SK-N-MC (cell line): ENCODE measurements at regions not wholly inside any gene's neighbourhood (a gene's known extent, or its start where the extent isn't known, plus 50 kb on each side); places are given as distances from the start of the nearest gene placed in this dataset.
"Not testable (repeated sequence)": the region's sequence is repeated elsewhere in the genome, so short reads cannot be mapped to it uniquely, and the experiment has no call there.

Experiments used
- DNase-seq: peaks from one replicate; pipeline ENCODE4 v3.0.0-alpha.2; 2011; ENCODE audit warnings: low read depth, low spot score
- H3K27ac ChIP-seq: fragments of 200-600 bp; sonication (generic); 2 replicates; pipeline ENCODE4 v1.5.1; 2016; ENCODE audit warnings: mixed run types
- H3K36me3 ChIP-seq: fragments of 200-600 bp; sonication (generic); 2 replicates; pipeline ENCODE4 v1.6.1; 2017; ENCODE audit warnings: antibody characterized with exemption, low read length, mixed read lengths; ENCODE audit not compliant: insufficient read depth
- H3K4me3 ChIP-seq: fragments of 200-600 bp; sonication (generic); 2 replicates; pipeline ENCODE4 v1.5.1; 2016
- H3K9ac ChIP-seq: fragments of 200-600 bp; sonication (generic); 2 replicates; pipeline ENCODE4 v1.8.0; 2017; ENCODE audit warnings: mixed run types, mixed read lengths; ENCODE audit not compliant: insufficient read length
- H3K9me3 ChIP-seq: fragments of 200-600 bp; sonication (generic); 2 replicates; pipeline ENCODE4 v1.6.1; 2017; ENCODE audit warnings: low read depth, mild to moderate bottlenecking, antibody characterized with exemption, low read length, moderate library complexity, mixed read lengths
- EZH2 ChIP-seq: fragments of 200-600 bp; sonication (generic); IDR thresholded peaks from one replicate; pipeline ENCODE4 v1.6.1; 2017; ENCODE audit warnings: antibody characterized with exemption
- FOXP2 ChIP-seq: optimal IDR thresholded peaks from 2 replicates; pipeline ENCODE3; 2011; ENCODE audit warnings: mild to moderate bottlenecking, moderate library complexity; ENCODE audit not compliant: insufficient read depth; ENCODE audit errors: extremely low read length, control extremely low read depth
- POLR2AphosphoS5 ChIP-seq: IDR thresholded peaks from 2 replicates; pipeline ENCODE4 v1.6.1; 2012; ENCODE audit warnings: mild to moderate bottlenecking, low read depth, low read length, borderline replicate concordance

GRCh38 chr10:130351466-130352290 lies 215.5 kb downstream of the GLRX3 start:
- TF ChIP-seq EZH2 (no peak), FOXP2 (no peak), POLR2AphosphoS5 (no peak)
- H3K36me3 ChIP-seq = no peaks in the 10 kb centered on the region

GRCh38 chr10:130352291-130352645 lies 216.1 kb downstream of the GLRX3 start:
- no peaks in the 10 kb centered on the region for H3K36me3 ChIP-seq
- TF ChIP-seq EZH2 = no peak
- no peak for TF ChIP-seq POLR2AphosphoS5
- no peak for TF ChIP-seq FOXP2
- H3K27ac ChIP-seq = no peak overlapping the region
- H3K9ac ChIP-seq = no peak overlapping the region
- no peak overlapping the region for H3K4me3 ChIP-seq
- H3K9me3 ChIP-seq = no peaks in the 10 kb centered on the region
- no peak for DNase-seq

More at GRCh38 chr10:130351466-130352290, 215.5 kb downstream of the GLRX3 start:
- no peak overlapping the region for H3K9ac ChIP-seq
- H3K9me3 ChIP-seq = no peaks in the 10 kb centered on the region
- DNase-seq = no peak
- H3K4me3 ChIP-seq = no peak overlapping the region
- no peak overlapping the region for H3K27ac ChIP-seq

- Histone ChIP-seq H3K36me3 (no peaks in the 10 kb centered on the region), H3K9me3 (no peaks in the 10 kb centered on the region), H3K27ac (no peak overlapping the region), H3K4me3 (no peak overlapping the region), H3K9ac (no peak overlapping the region)
- no peak for DNase-seq
- TF ChIP-seq EZH2 (no peak), FOXP2 (no peak), POLR2AphosphoS5 (no peak)
Measured at GRCh38 chr10:130353928-130354572, 217.9 kb downstream of the GLRX3 start.

- TF ChIP-seq EZH2 (no peak), POLR2AphosphoS5 (no peak), FOXP2 (no peak)
- H3K9ac ChIP-seq = no peak overlapping the region
- DNase-seq = no peak
- no peak overlapping the region for H3K27ac ChIP-seq
- no peaks in the 10 kb centered on the region for H3K9me3 ChIP-seq
- no peaks in the 10 kb centered on the region for H3K36me3 ChIP-seq
- H3K4me3 ChIP-seq = no peak overlapping the region
Measured at GRCh38 chr10:130354573-130354954, 218.4 kb downstream of the GLRX3 start.

- Histone ChIP-seq H3K4me3 (no peak overlapping the region), H3K36me3 (no peaks in the 10 kb centered on the region), H3K9me3 (no peaks in the 10 kb centered on the region), H3K27ac (no peak overlapping the region), H3K9ac (no peak overlapping the region)
- TF ChIP-seq EZH2 = no peak
- no peak for TF ChIP-seq FOXP2
- TF ChIP-seq POLR2AphosphoS5 = no peak
- no peak for DNase-seq
Measured at GRCh38 chr10:130354976-130355795, 219.0 kb downstream of the GLRX3 start.

GRCh38 chr10:130356429-130356828 lies 220.2 kb downstream of the GLRX3 start:
- H3K9ac ChIP-seq, DNase-seq, H3K4me3 ChIP-seq, H3K9me3 ChIP-seq, H3K27ac ChIP-seq, H3K36me3 ChIP-seq: not testable (repeated sequence)

- TF ChIP-seq EZH2 = no peak
- TF ChIP-seq FOXP2 = no peak
- TF ChIP-seq POLR2AphosphoS5 = no peak
- no peak overlapping the region for H3K27ac ChIP-seq
- H3K9ac ChIP-seq = no peak overlapping the region
- no peaks in the 10 kb centered on the region for H3K36me3 ChIP-seq
- DNase-seq = no peak
- H3K9me3 ChIP-seq = no peaks in the 10 kb centered on the region
- no peak overlapping the region for H3K4me3 ChIP-seq
Measured at GRCh38 chr10:130357226-130357625, 221.0 kb downstream of the GLRX3 start.

GRCh38 chr10:130357951-130358350 lies 221.8 kb downstream of the GLRX3 start:
- no peak overlapping the region for H3K4me3 ChIP-seq
- no peaks in the 10 kb centered on the region for H3K9me3 ChIP-seq
- no peak overlapping the region for H3K9ac ChIP-seq
- no peak overlapping the region for H3K27ac ChIP-seq
- no peaks in the 10 kb centered on the region for H3K36me3 ChIP-seq
- TF ChIP-seq POLR2AphosphoS5 = no peak
- no peak for TF ChIP-seq EZH2
- TF ChIP-seq FOXP2 = no peak
- DNase-seq = no peak
